Rectal smooth muscle tissue (tissue), 1 donor: ENCODE measurements at regions not wholly inside any gene's neighbourhood (a gene's known extent, or its start where the extent isn't known, plus 50 kb on each side); places are given as distances from the start of the nearest gene placed in this dataset.
"Not testable (repeated sequence)": the region's sequence is repeated elsewhere in the genome, so short reads cannot be mapped to it uniquely, and the experiment has no call there.

Experiments used
- H3K27ac ChIP-seq: one replicate; pipeline ENCODE4 v1.7.0; 2013; ENCODE audit warnings: low read depth, low read length, inconsistent platforms
- H3K27me3 ChIP-seq: one replicate; pipeline ENCODE4 v1.7.0; 2013; ENCODE audit warnings: low read length; ENCODE audit not compliant: control insufficient read depth, insufficient read depth
- H3K36me3 ChIP-seq: one replicate; pipeline ENCODE4 v1.7.0; 2013; ENCODE audit warnings: low read length; ENCODE audit not compliant: control insufficient read depth, insufficient read depth
- H3K4me1 ChIP-seq: one replicate; pipeline ENCODE4 v1.7.0; 2013; ENCODE audit warnings: low read length; ENCODE audit not compliant: control insufficient read depth, insufficient read depth
- H3K4me3 ChIP-seq: one replicate; pipeline ENCODE4 v1.7.0; 2013; ENCODE audit warnings: low read length
- H3K9ac ChIP-seq: one replicate; pipeline ENCODE4 v1.7.0; 2013; ENCODE audit warnings: low read length

GRCh38 chr9:30937106-30937505 is 1447.3 kb upstream of the ACO1 start:
- Histone ChIP-seq H3K4me1 (no peaks in the 10 kb centered on the region), H3K4me3 (no peak overlapping the region), H3K36me3 (no peaks in the 10 kb centered on the region), H3K27me3 (no peaks in the 10 kb centered on the region), H3K27ac (no peak overlapping the region), H3K9ac (no peak overlapping the region)

GRCh38 chr9:30942852-30943251 is 1441.6 kb upstream of the ACO1 start:
- H3K4me1 ChIP-seq, H3K27ac ChIP-seq, H3K27me3 ChIP-seq, H3K9ac ChIP-seq, H3K36me3 ChIP-seq, H3K4me3 ChIP-seq: not testable (repeated sequence)

- no peak overlapping the region for H3K9ac ChIP-seq
- no peak overlapping the region for H3K27ac ChIP-seq
- no peak overlapping the region for H3K4me3 ChIP-seq
- H3K27me3 ChIP-seq, result no peaks in the 10 kb centered on the region
- no peaks in the 10 kb centered on the region for H3K4me1 ChIP-seq
- H3K36me3 ChIP-seq, result no peaks in the 10 kb centered on the region
Measured at GRCh38 chr9:30943446-30944224, 1440.8 kb upstream of the ACO1 start.

- Histone ChIP-seq H3K4me1 (no peaks in the 10 kb centered on the region), H3K9ac (no peak overlapping the region), H3K4me3 (no peak overlapping the region), H3K27ac (no peak overlapping the region), H3K27me3 (no peaks in the 10 kb centered on the region), H3K36me3 (no peaks in the 10 kb centered on the region)
Measured at GRCh38 chr9:30944225-30944569, 1440.2 kb upstream of the ACO1 start.

GRCh38 chr9:30944741-30945280 is 1439.6 kb upstream of the ACO1 start:
- no peaks in the 10 kb centered on the region for H3K4me1 ChIP-seq
- H3K27ac ChIP-seq, result no peak overlapping the region
- no peak overlapping the region for H3K9ac ChIP-seq
- no peaks in the 10 kb centered on the region for H3K36me3 ChIP-seq
- H3K27me3 ChIP-seq, result no peaks in the 10 kb centered on the region
- no peak overlapping the region for H3K4me3 ChIP-seq

GRCh38 chr9:30964332-30964731 is 1420.1 kb upstream of the ACO1 start:
- H3K9ac ChIP-seq, result no peak overlapping the region
- no peaks in the 10 kb centered on the region for H3K36me3 ChIP-seq
- no peaks in the 10 kb centered on the region for H3K27me3 ChIP-seq
- no peak overlapping the region for H3K4me3 ChIP-seq
- H3K27ac ChIP-seq, result no peak overlapping the region
- no peaks in the 10 kb centered on the region for H3K4me1 ChIP-seq

GRCh38 chr9:30967476-30967875 is 1417.0 kb upstream of the ACO1 start:
- Histone ChIP-seq H3K4me3 (no peak overlapping the region), H3K9ac (no peak overlapping the region), H3K27ac (no peak overlapping the region), H3K36me3 (no peaks in the 10 kb centered on the region), H3K27me3 (no peaks in the 10 kb centered on the region), H3K4me1 (no peaks in the 10 kb centered on the region)

GRCh38 chr9:30970186-30970585 is 1414.3 kb upstream of the ACO1 start:
- H3K27me3 ChIP-seq, result no peaks in the 10 kb centered on the region
- H3K36me3 ChIP-seq, result no peaks in the 10 kb centered on the region
- no peak overlapping the region for H3K4me3 ChIP-seq
- no peak overlapping the region for H3K27ac ChIP-seq
- no peaks in the 10 kb centered on the region for H3K4me1 ChIP-seq
- H3K9ac ChIP-seq, result no peak overlapping the region

- Histone ChIP-seq H3K36me3 (no peaks in the 10 kb centered on the region), H3K9ac (no peak overlapping the region), H3K4me1 (no peaks in the 10 kb centered on the region), H3K27me3 (no peaks in the 10 kb centered on the region), H3K4me3 (no peak overlapping the region), H3K27ac (no peak overlapping the region)
Measured at GRCh38 chr9:30970812-30971211, 1413.6 kb upstream of the ACO1 start.

- no peaks in the 10 kb centered on the region for H3K4me1 ChIP-seq
- no peaks in the 10 kb centered on the region for H3K27me3 ChIP-seq
- no peaks in the 10 kb centered on the region for H3K36me3 ChIP-seq
- no peak overlapping the region for H3K27ac ChIP-seq
- no peak overlapping the region for H3K4me3 ChIP-seq
- no peak overlapping the region for H3K9ac ChIP-seq
Measured at GRCh38 chr9:30972654-30973053, 1411.8 kb upstream of the ACO1 start.

- H3K27me3 ChIP-seq, result no peaks in the 10 kb centered on the region
- H3K27ac ChIP-seq, result no peak overlapping the region
- no peak overlapping the region for H3K9ac ChIP-seq
- H3K4me3 ChIP-seq, result no peak overlapping the region
- H3K36me3 ChIP-seq, result no peaks in the 10 kb centered on the region
- no peaks in the 10 kb centered on the region for H3K4me1 ChIP-seq
Measured at GRCh38 chr9:30977965-30978364, 1406.5 kb upstream of the ACO1 start.

GRCh38 chr9:30982301-30982700 is 1402.1 kb upstream of the ACO1 start:
- H3K36me3 ChIP-seq, result no peaks in the 10 kb centered on the region
- H3K9ac ChIP-seq, result no peak overlapping the region
- H3K4me3 ChIP-seq, result no peak overlapping the region
- no peak overlapping the region for H3K27ac ChIP-seq
- no peaks in the 10 kb centered on the region for H3K27me3 ChIP-seq
- H3K4me1 ChIP-seq, result no peaks in the 10 kb centered on the region
